Keratinocyte (primary cell): ENCODE measurements at regions not wholly inside any gene's neighbourhood (a gene's known extent, or its start where the extent isn't known, plus 50 kb on each side); places are given as distances from the start of the nearest gene placed in this dataset.

Source experiments
- DNase-seq: peaks from one replicate; pipeline ENCODE4 v3.0.0-alpha.2; 2011; ENCODE audit warnings: low read depth, missing footprints, low spot score
- FAIRE-seq: peaks from 2 replicates; lab custom pipeline; 2011; peaks lifted over from hg19 to GRCh38; lab: Jason Lieb, UNC
- H2AFZ ChIP-seq: 2 replicates; pipeline ENCODE4 v1.6.0; 2012; ENCODE audit warnings: low read length, control low read depth, inconsistent platforms; ENCODE audit not compliant: control insufficient read depth
- H3K27ac ChIP-seq: 2 replicates; pipeline ENCODE4 v1.5.1; 2011; ENCODE audit warnings: low read length; ENCODE audit not compliant: control insufficient read depth, insufficient read depth
- H3K27me3 ChIP-seq: 3 replicates; pipeline ENCODE4 v1.6.0; 2011; ENCODE audit warnings: low read length; ENCODE audit not compliant: control insufficient read depth, insufficient read depth; ENCODE audit errors: extremely low read depth
- H3K36me3 ChIP-seq, 2 experiments: 2 replicates in 1 of 2; 3 replicates in 1 of 2; pipeline ENCODE4 v1.5.1; 2011; ENCODE audit warnings: low read length in 2 of 2, mild to moderate bottlenecking in 1 of 2; ENCODE audit not compliant: control insufficient read depth in 2 of 2, insufficient read depth in 2 of 2; ENCODE audit errors: extremely low read depth in 1 of 2
- H3K4me1 ChIP-seq: 3 replicates; pipeline ENCODE4 v1.5.1; 2011; ENCODE audit warnings: low read length; ENCODE audit not compliant: control insufficient read depth, insufficient read depth; ENCODE audit errors: extremely low read depth
- H3K4me2 ChIP-seq: 3 replicates; pipeline ENCODE4 v1.6.0; 2011; ENCODE audit warnings: low read depth, low read length; ENCODE audit not compliant: control insufficient read depth, insufficient read depth; ENCODE audit errors: extremely low read depth
- H3K4me3 ChIP-seq, 3 experiments: fragments of 200-600 bp in 1 of 3; sonication (generic) in 1 of 3; 2 replicates in 2 of 3; 3 replicates in 1 of 3; pipeline ENCODE4 v1.5.1; 2011 to 2016; ENCODE audit warnings: low read length in 3 of 3, mild to moderate bottlenecking in 3 of 3, control low read depth in 2 of 3, inconsistent platforms in 1 of 3, low read depth in 1 of 3, mixed read lengths in 1 of 3, mixed run types in 1 of 3, moderate library complexity in 1 of 3; ENCODE audit not compliant: control insufficient read depth in 2 of 3, insufficient read depth in 2 of 3; ENCODE audit errors: extremely low read depth in 1 of 3
- H3K79me2 ChIP-seq: 2 replicates; pipeline ENCODE4 v1.6.0; 2012; ENCODE audit warnings: low read length; ENCODE audit not compliant: control insufficient read depth, insufficient read depth
- H3K9ac ChIP-seq: 3 replicates; pipeline ENCODE4 v1.6.0; 2011; ENCODE audit warnings: low read length; ENCODE audit not compliant: control insufficient read depth, insufficient read depth; ENCODE audit errors: extremely low read depth
- H3K9me1 ChIP-seq: 3 replicates; pipeline ENCODE4 v1.6.0; 2011; ENCODE audit warnings: low read length; ENCODE audit not compliant: control insufficient read depth, insufficient read depth; ENCODE audit errors: extremely low read depth
- H3K9me3 ChIP-seq: 2 replicates; pipeline ENCODE4 v1.5.1; 2012; ENCODE audit warnings: low read depth, low read length; ENCODE audit not compliant: control insufficient read depth
- H4K20me1 ChIP-seq: 3 replicates; pipeline ENCODE4 v1.6.0; 2011; ENCODE audit warnings: low read length; ENCODE audit not compliant: control insufficient read depth, insufficient read depth; ENCODE audit errors: extremely low read depth
- EZH2 ChIP-seq: IDR thresholded peaks from one replicate; pipeline ENCODE4 v1.6.1; 2012; ENCODE audit warnings: inconsistent platforms, mild to moderate bottlenecking, low read length, moderate library complexity
- dilution Hi-C: fragments of 300-500 bp; cut with MboI; formaldehyde crosslinking; loops from one replicate; pipeline ENCODE4 v1.7.0; 2020; ENCODE audit warnings: low sequenced_read_pairs; ENCODE audit not compliant: extremely low pct_ligation_motif_present
- TF ChIP-seq, protein P1 (sequence below), 3 experiments: IDR thresholded peaks in 1 of 3; conservative IDR thresholded peaks in 1 of 3; optimal IDR thresholded peaks in 1 of 3; 2 replicates in 2 of 3; 3 replicates in 1 of 3; pipeline versions ENCODE3 to v1.5.1; 2011; ENCODE audit warnings: low read length in 3 of 3, mild to moderate bottlenecking in 3 of 3, moderate library complexity in 2 of 3, control low read depth in 1 of 3, inconsistent platforms in 1 of 3; ENCODE audit not compliant: insufficient read depth in 2 of 3; ENCODE audit errors: extremely low read depth in 1 of 3

DNA sequence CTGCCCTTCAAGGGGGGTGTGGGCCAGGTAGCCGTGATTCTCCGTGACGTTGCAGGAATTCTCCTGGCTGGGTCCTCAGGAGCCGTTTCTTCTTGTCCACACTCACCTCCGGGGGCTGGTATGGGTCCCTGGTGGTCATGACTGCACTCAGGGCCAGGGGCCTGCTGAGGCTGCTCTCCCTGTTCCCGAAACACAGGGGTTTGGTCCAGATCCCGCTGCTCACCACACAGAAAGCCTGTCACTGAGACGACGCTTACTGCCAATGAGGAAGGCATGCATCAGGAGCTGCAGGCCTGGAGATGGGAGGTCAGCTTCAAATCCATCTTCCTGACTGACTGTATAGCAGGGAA, 160.7 kb downstream of the RTP5 start:
- Histone ChIP-seq H3K4me1 (no peaks in the 10 kb centered on the region), H3K9me3 (no peaks in the 10 kb centered on the region), H3K9ac (no peak overlapping the region), H3K79me2 (no peaks in the 10 kb centered on the region), H3K4me3 (no peak overlapping the region), H4K20me1 (no peaks in the 10 kb centered on the region), H3K4me2 (no peak overlapping the region), H3K36me3 (no peaks in the 10 kb centered on the region), H3K27me3 (peaks cover 30% of the 10 kb centered on the region), H3K9me1 (no peaks in the 10 kb centered on the region), H2AFZ (no peak overlapping the region), H3K27ac (no peak overlapping the region)
- no peak for FAIRE-seq
- DNase-seq, result no peak
- no peak for TF ChIP-seq EZH2
- TF ChIP-seq, protein P1, sequence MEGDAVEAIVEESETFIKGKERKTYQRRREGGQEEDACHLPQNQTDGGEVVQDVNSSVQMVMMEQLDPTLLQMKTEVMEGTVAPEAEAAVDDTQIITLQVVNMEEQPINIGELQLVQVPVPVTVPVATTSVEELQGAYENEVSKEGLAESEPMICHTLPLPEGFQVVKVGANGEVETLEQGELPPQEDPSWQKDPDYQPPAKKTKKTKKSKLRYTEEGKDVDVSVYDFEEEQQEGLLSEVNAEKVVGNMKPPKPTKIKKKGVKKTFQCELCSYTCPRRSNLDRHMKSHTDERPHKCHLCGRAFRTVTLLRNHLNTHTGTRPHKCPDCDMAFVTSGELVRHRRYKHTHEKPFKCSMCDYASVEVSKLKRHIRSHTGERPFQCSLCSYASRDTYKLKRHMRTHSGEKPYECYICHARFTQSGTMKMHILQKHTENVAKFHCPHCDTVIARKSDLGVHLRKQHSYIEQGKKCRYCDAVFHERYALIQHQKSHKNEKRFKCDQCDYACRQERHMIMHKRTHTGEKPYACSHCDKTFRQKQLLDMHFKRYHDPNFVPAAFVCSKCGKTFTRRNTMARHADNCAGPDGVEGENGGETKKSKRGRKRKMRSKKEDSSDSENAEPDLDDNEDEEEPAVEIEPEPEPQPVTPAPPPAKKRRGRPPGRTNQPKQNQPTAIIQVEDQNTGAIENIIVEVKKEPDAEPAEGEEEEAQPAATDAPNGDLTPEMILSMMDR (optimal IDR thresholded peaks at IDR 0.05 in 1 of 3, IDR thresholded peaks at IDR 0.05 in 1 of 3, conservative IDR thresholded peaks at IDR 0.05 in 1 of 3; ENCODE audit: extremely low read depth in 1 of 3, insufficient read depth in 2 of 3, low read length in 3 of 3), result no peak
- dilution Hi-C loops, result no loop called here

DNA sequence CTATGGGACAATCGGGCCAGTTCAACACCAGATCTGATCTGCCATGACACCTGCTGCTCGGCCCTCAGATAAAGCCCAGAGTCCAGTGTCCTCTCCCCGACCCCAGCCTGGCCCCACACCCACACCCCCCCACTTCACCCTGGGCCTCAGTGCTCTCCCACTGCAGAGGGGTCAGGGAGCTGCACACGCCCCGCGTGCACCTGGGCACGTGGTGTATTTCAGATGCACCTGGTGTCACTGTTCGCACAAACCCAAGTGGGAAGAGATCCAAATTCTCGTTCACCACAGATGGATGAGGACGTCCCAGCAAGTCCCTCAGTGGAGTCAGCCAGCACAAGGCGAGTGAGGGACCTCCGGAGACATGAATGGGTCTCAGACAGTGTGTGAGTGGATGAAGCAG, 161.3 kb downstream of the RTP5 start:
- Histone ChIP-seq H3K4me2 (no peak overlapping the region), H3K79me2 (no peaks in the 10 kb centered on the region), H4K20me1 (no peaks in the 10 kb centered on the region), H3K9me3 (no peaks in the 10 kb centered on the region), H3K9me1 (no peaks in the 10 kb centered on the region), H3K27me3 (peaks cover 32% of the 10 kb centered on the region), H2AFZ (no peak overlapping the region), H3K4me3 (no peak overlapping the region), H3K27ac (no peak overlapping the region), H3K9ac (no peak overlapping the region), H3K36me3 (no peaks in the 10 kb centered on the region), H3K4me1 (no peaks in the 10 kb centered on the region)
- FAIRE-seq, result no peak
- dilution Hi-C loops, result no loop called here
- no peak for DNase-seq
- TF ChIP-seq, protein P1 (optimal IDR thresholded peaks at IDR 0.05 in 1 of 3, IDR thresholded peaks at IDR 0.05 in 1 of 3, conservative IDR thresholded peaks at IDR 0.05 in 1 of 3; ENCODE audit: extremely low read depth in 1 of 3, insufficient read depth in 2 of 3, low read length in 3 of 3), result no peak
- no peak for TF ChIP-seq EZH2
